ENCODE measurements at regions not wholly inside any gene's neighbourhood (a gene's known extent, or its start where the extent isn't known, plus 50 kb on each side); places are given as distances from the start of the nearest gene placed in this dataset.

GRCh38 chr11:76287227-76287626 lies 80.9 kb upstream of the WNT11 start:
- no peak for TF ChIP-seq EZH2 (IDR thresholded peaks at IDR 0.05; ENCODE audit: insufficient read depth, low read length)
- TF ChIP-seq CTCF (IDR thresholded peaks at IDR 0.05; ENCODE audit: insufficient read depth, low read depth, low read length), result no peak
